K562 (cell line): ENCODE measurements at regions not wholly inside any gene's neighbourhood (a gene's known extent, or its start where the extent isn't known, plus 50 kb on each side); places are given as distances from the start of the nearest gene placed in this dataset.

Source experiments
- ATAC-seq: fragments of 200-7000 bp; cut with Tn5 transposase; 3 replicates; pipeline ENCODE4 v1.9.1; 2020; ENCODE audit warnings: moderate library complexity
- BruUV-seq: library from RNA; stranded (reverse); fragments of 400-500 nt; replicated peaks from 2 replicates; lab custom pipeline; 2021; lab: Mats Ljungman, UMichigan
- CTCF ChIA-PET: fragments of 300-600 bp; formaldehyde crosslinking; extraction: SDS; loops from one replicate; lab custom pipeline; 2021; ENCODE audit warnings: low intra/inter-chr PET ratio; lab: Yijun Ruan, JAX
- POLR2A ChIA-PET: fragments of 300-600, 350-650 bp; sonication (Branson Sonifier 250); formaldehyde crosslinking; extraction: SDS; loops from one replicate; lab custom pipeline; 2021; ENCODE audit warnings: antibody characterized with exemption, inconsistent platforms; lab: Yijun Ruan, JAX
- DNase-seq, 4 experiments: peaks; one replicate each; pipeline versions ENCODE4 v3.0.0 to v3.0.0-alpha.2; 2011 to 2018; ENCODE audit warnings: low spot score in 3 of 4, mixed read lengths in 3 of 4; ENCODE audit errors: extremely low read depth in 1 of 4
- FAIRE-seq: peaks from 2 replicates; lab custom pipeline; 2011; peaks lifted over from hg19 to GRCh38; lab: Jason Lieb, UNC
- H2AFZ ChIP-seq: 2 replicates; pipeline ENCODE4 v1.6.0; 2011; ENCODE audit warnings: low read depth, low read length, control low read depth, inconsistent platforms
- H3K27ac ChIP-seq: fragments of 200-600 bp; 3 replicates; pipeline ENCODE4 v1.8.0; 2011; ENCODE audit warnings: low read depth, mild to moderate bottlenecking, control low read depth, inconsistent platforms, low read length, moderate library complexity, mixed read lengths; ENCODE audit errors: extremely low read depth
- H3K27me3 ChIP-seq, 2 experiments: fragments of 300-600 bp in 1 of 2; 2 replicates in 1 of 2; 3 replicates in 1 of 2; pipeline versions ENCODE4 v1.6.0 to v1.8.0; 2011; ENCODE audit warnings: inconsistent platforms in 2 of 2, low read length in 2 of 2, mild to moderate bottlenecking in 1 of 2, mixed read lengths in 1 of 2, moderate library complexity in 1 of 2; ENCODE audit not compliant: control insufficient read depth in 2 of 2, insufficient read depth in 2 of 2
- H3K36me3 ChIP-seq: fragments of 300-600 bp; 3 replicates; pipeline ENCODE4 v1.8.0; 2011; ENCODE audit warnings: mild to moderate bottlenecking, low read length, inconsistent platforms; ENCODE audit not compliant: control insufficient read depth, insufficient read depth
- H3K4me1 ChIP-seq, 2 experiments: fragments of 200-600 bp in 1 of 2; replicated peaks in 1 of 2; 2 replicates in 1 of 2; 3 replicates in 1 of 2; pipeline versions ENCODE4 v1.5.1 to v1.8.0; 2011; ENCODE audit warnings: inconsistent platforms in 2 of 2, low read length in 2 of 2, mild to moderate bottlenecking in 1 of 2, mixed read lengths in 1 of 2, moderate library complexity in 1 of 2; ENCODE audit not compliant: control insufficient read depth in 2 of 2, insufficient read depth in 2 of 2
- H3K4me2 ChIP-seq: 2 replicates; pipeline ENCODE4 v1.6.1; 2011; ENCODE audit warnings: low read length, control low read depth, inconsistent platforms, mixed read lengths; ENCODE audit not compliant: insufficient read depth
- H3K4me3 ChIP-seq: fragments of 200-600 bp; sonication (generic), shearing (Covaris generic); 2 replicates; pipeline ENCODE4 v1.5.1; 2016; ENCODE audit warnings: control low read depth, inconsistent platforms
- H3K79me2 ChIP-seq: fragments of 200-600 bp; 3 replicates; pipeline ENCODE4 v1.8.0; 2011; ENCODE audit warnings: low read length, inconsistent platforms; ENCODE audit not compliant: control insufficient read depth, insufficient read depth
- H3K9ac ChIP-seq, 2 experiments: 2 replicates each; pipeline versions ENCODE4 v1.6.0 to v1.6.1; 2011; ENCODE audit warnings: low read depth in 2 of 2, low read length in 2 of 2, control low read depth in 1 of 2, inconsistent platforms in 1 of 2, mild to moderate bottlenecking in 1 of 2, mixed read lengths in 1 of 2; ENCODE audit not compliant: insufficient read depth in 1 of 2
- H3K9me1 ChIP-seq: one replicate; pipeline ENCODE4 v1.6.0; 2011; ENCODE audit warnings: inconsistent platforms, mild to moderate bottlenecking, low read length, moderate library complexity; ENCODE audit not compliant: control insufficient read depth, insufficient read depth
- H3K9me3 ChIP-seq: replicated peaks from 2 replicates; pipeline ENCODE4 v1.5.1; 2011; ENCODE audit warnings: low read depth, low read length, inconsistent platforms; ENCODE audit not compliant: control insufficient read depth, insufficient read depth
- H4K20me1 ChIP-seq: replicated peaks from 2 replicates; pipeline ENCODE4 v1.6.1; 2011; ENCODE audit warnings: low read length, inconsistent platforms, mixed read lengths; ENCODE audit not compliant: control insufficient read depth, insufficient read depth
- CTBP1 ChIP-seq: fragments of 450-650 bp; IDR thresholded peaks from 2 replicates; pipeline ENCODE4 v1.6.1; 2016; ENCODE audit warnings: borderline replicate concordance
- ETV6 ChIP-seq, 3 experiments: fragments of 150-350 bp in 1 of 3; sonication (generic) in 1 of 3; formaldehyde crosslinking in 1 of 3; IDR thresholded peaks; 2 replicates each; pipeline versions ENCODE4 v1.6.1 to v1.8.0; 2014 to 2022; ENCODE audit warnings: borderline replicate concordance in 2 of 3, low read depth in 2 of 3, antibody characterized with exemption in 1 of 3, low read length in 1 of 3, mild to moderate bottlenecking in 1 of 3, missing genetic modification reagents in 1 of 3
- GTF2E2 ChIP-seq: fragments of 200-800 bp; sonication (Bioruptor generic); IDR thresholded peaks from 2 replicates; pipeline ENCODE4 v1.6.1; 2016; ENCODE audit warnings: missing genetic modification characterization, missing compliant biosample characterization
- NR4A1 ChIP-seq, 2 experiments: fragments of 250-450 bp in 1 of 2; fragments of 450-650 bp in 1 of 2; sonication (Bioruptor Pico) in 1 of 2; IDR thresholded peaks; 2 replicates each; pipeline versions ENCODE4 v1.4.0 to v1.6.1; 2016 to 2020; ENCODE audit warnings: mild to moderate bottlenecking in 2 of 2, missing compliant biosample characterization in 1 of 2, missing genetic modification characterization in 1 of 2, moderate library complexity in 1 of 2
- RNF2 ChIP-seq: sonication (generic); IDR thresholded peaks from 2 replicates; pipeline ENCODE4 v1.6.1; 2016
- SP1 ChIP-seq: sonication (generic); formaldehyde crosslinking; IDR thresholded peaks from 2 replicates; pipeline ENCODE4 v1.8.1; 2022; ENCODE audit warnings: mild to moderate bottlenecking, missing genetic modification reagents
- TEAD1 ChIP-seq, 2 experiments: fragments of 450-650 bp in 1 of 2; sonication (generic) in 1 of 2; formaldehyde crosslinking; IDR thresholded peaks; 2 replicates each; pipeline versions ENCODE4 v1.4.0 to v1.8.0; 2020 to 2022; ENCODE audit warnings: mild to moderate bottlenecking in 2 of 2, missing genetic modification reagents in 1 of 2
- ZNF146 ChIP-seq: IDR thresholded peaks from one replicate; pipeline ENCODE4 v1.6.1; 2018; ENCODE audit warnings: missing compliant biosample characterization; ENCODE audit not compliant: unreplicated experiment
- ZNF764 ChIP-seq: fragments of 250-450 bp; sonication (Bioruptor Pico); IDR thresholded peaks from 2 replicates; pipeline ENCODE4 v1.4.0; 2020; ENCODE audit warnings: low read depth, mild to moderate bottlenecking, moderate library complexity
- WGBS: fragments of 100-300 bp; shearing (Covaris generic); methylation state at CpG from one replicate; pipeline ENCODE4 v1.1.6; 2016; ENCODE audit warnings: low coverage, mixed read lengths; ENCODE audit not compliant: insufficient coverage; ENCODE audit errors: missing lambda C conversion rate; 5-methylcytosine and 5-hydroxymethylcytosine counted together
- in situ Hi-C: fragments of 300-500 bp; cut with MboI; formaldehyde crosslinking; loops from 4 replicates; pipeline ENCODE4 v1.15.0; 2018; ENCODE audit warnings: inconsistent platforms, mixed read lengths
- intact Hi-C: fragments of 100-400 bp; cut with micrococcal nuclease; formaldehyde crosslinking; loops from 2 replicates; pipeline ENCODE4 v1.14.2; 2022

GRCh38 chr5:98108497-98108896 lies 665.0 kb upstream of the RGMB start:
- no peaks in the 10 kb centered on the region for H3K9me1 ChIP-seq
- H2AFZ ChIP-seq = no peak overlapping the region
- H3K79me2 ChIP-seq = no peaks in the 10 kb centered on the region
- CTCF ChIA-PET = no interaction called here
- no peaks in the 10 kb centered on the region for H3K36me3 ChIP-seq
- 5% methylated on average over 1 of the region's 1 CpG for WGBS
- H3K4me1 ChIP-seq = no peaks in the 10 kb centered on the region
- ATAC-seq = no peak
- in situ Hi-C loops (no loop called here), intact Hi-C loops (no loop called here)
- H3K4me3 ChIP-seq = no peak overlapping the region
- no peak for FAIRE-seq
- POLR2A ChIA-PET = no interaction called here
- H3K27me3 ChIP-seq = no peaks in the 10 kb centered on the region
- BruUV-seq = no TSS peak
- no peak for DNase-seq
- no peaks in the 10 kb centered on the region; the same call in none of the 2 replicates for H3K9me3 ChIP-seq
- no peak overlapping the region for H3K4me2 ChIP-seq
- no peaks in the 10 kb centered on the region for H4K20me1 ChIP-seq
- H3K9ac ChIP-seq = no peak overlapping the region
- TF ChIP-seq NR4A1 (CRISPR knock-in tag; IDR thresholded peaks at IDR 0.05) = no peak
- no peak for TF ChIP-seq NR4A1 (tag; IDR thresholded peaks at IDR 0.05)
- TF ChIP-seq SP1 = no peak
- TF ChIP-seq ZNF764 (CRISPR knock-in tag) = no peak
- TF ChIP-seq, all 486 proteins: peak for 0
- H3K27ac ChIP-seq = no peak overlapping the region

DNA sequence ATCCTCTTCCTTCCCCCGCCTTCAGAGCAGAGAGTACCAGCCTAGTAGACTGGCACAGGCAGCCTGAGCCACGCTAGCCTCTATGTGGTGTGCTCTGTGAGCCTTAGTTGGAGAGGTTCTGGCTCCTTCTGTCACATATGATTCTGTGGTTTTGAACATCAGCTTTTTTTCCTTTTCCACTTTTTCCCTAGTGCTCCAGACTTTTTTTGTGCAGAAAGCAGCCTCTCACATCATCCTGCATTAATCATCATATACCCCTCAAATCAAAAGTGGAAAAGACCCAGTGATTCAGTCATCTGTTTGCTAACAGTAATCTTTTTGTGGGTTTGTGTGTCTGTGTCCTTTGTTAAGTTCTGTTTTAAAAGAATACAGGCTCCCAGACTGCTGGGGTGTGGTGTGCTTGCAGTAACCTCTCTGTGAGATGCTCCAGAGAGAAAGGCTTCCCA lies 663.9 kb upstream of the RGMB start:
- Histone ChIP-seq H4K20me1 (no peaks in the 10 kb centered on the region), H3K27me3 (no peaks in the 10 kb centered on the region), H3K4me2 (no peak overlapping the region), H3K9me1 (no peaks in the 10 kb centered on the region), H2AFZ (no peak overlapping the region), H3K9me3 (no peaks in the 10 kb centered on the region; the same call in none of the 2 replicates), H3K79me2 (no peaks in the 10 kb centered on the region), H3K36me3 (no peaks in the 10 kb centered on the region), H3K27ac (no peak overlapping the region), H3K4me3 (no peak overlapping the region), H3K4me1 (no peaks in the 10 kb centered on the region), H3K9ac (no peak overlapping the region)
- no peak for ATAC-seq
- POLR2A ChIA-PET = no interaction called here
- no peak for DNase-seq
- TF ChIP-seq ZNF146 (CRISPR knock-in tag) (no peak), ETV6 (IDR thresholded peaks at IDR 0.05; ENCODE audit: borderline replicate concordance in 1 of 2, low read depth in 2 of 2, low read length in 1 of 2) (no peak), ETV6 (CRISPR knock-in tag; IDR thresholded peaks at IDR 0.05; ENCODE audit: borderline replicate concordance) (no peak), GTF2E2 (tag) (no peak), TEAD1 (CRISPR knock-in tag; IDR thresholded peaks at IDR 0.05) (no peak), RNF2 (no peak), CTBP1 (no peak)
- BruUV-seq = no TSS peak
- intact Hi-C loops (no loop called here), in situ Hi-C loops (no loop called here)
- 0% methylated on average over 2 of the region's 2 CpGs for WGBS
- FAIRE-seq = no peak
- CTCF ChIA-PET = no interaction called here
